ENCODE measurements at regions not wholly inside any gene's neighbourhood (a gene's known extent, or its start where the extent isn't known, plus 50 kb on each side); places are given as distances from the start of the nearest gene placed in this dataset.

GRCh38 chr9:30697958-30698357 is 1686.5 kb upstream of the ACO1 start:
- Mint-ChIP-seq H3K27me3 (ENCODE audit: low read depth) (no peaks in the 10 kb centered on the region), H3K27ac (no peak overlapping the region), H3K36me3 (ENCODE audit: low read depth) (no peaks in the 10 kb centered on the region), H3K9me3 (no peaks in the 10 kb centered on the region), H3K4me1 (no peaks in the 10 kb centered on the region), H3K4me3 (no peak overlapping the region)
- TF ChIP-seq CTCF (IDR thresholded peaks at IDR 0.05; ENCODE audit: unreplicated experiment in 3 of 3), result no peak

GRCh38 chr9:30711591-30711990 is 1672.9 kb upstream of the ACO1 start:
- Mint-ChIP-seq H3K27me3 (ENCODE audit: low read depth) (no peaks in the 10 kb centered on the region), H3K27ac (no peak overlapping the region), H3K9me3 (no peaks in the 10 kb centered on the region), H3K36me3 (ENCODE audit: low read depth) (no peaks in the 10 kb centered on the region), H3K4me1 (no peaks in the 10 kb centered on the region), H3K4me3 (no peak overlapping the region)
- no peak for TF ChIP-seq CTCF (IDR thresholded peaks at IDR 0.05; ENCODE audit: unreplicated experiment in 3 of 3)

- Mint-ChIP-seq H3K27me3 (ENCODE audit: low read depth) (no peaks in the 10 kb centered on the region), H3K27ac (no peak overlapping the region), H3K4me1 (no peaks in the 10 kb centered on the region), H3K36me3 (ENCODE audit: low read depth) (no peaks in the 10 kb centered on the region), H3K4me3 (no peak overlapping the region), H3K9me3 (no peaks in the 10 kb centered on the region)
- no peak for TF ChIP-seq CTCF (IDR thresholded peaks at IDR 0.05; ENCODE audit: unreplicated experiment in 3 of 3)
Measured at GRCh38 chr9:30713243-30713642, 1671.2 kb upstream of the ACO1 start.

GRCh38 chr9:30714389-30714788 is 1670.1 kb upstream of the ACO1 start:
- Mint-ChIP-seq H3K9me3 (no peaks in the 10 kb centered on the region), H3K4me1 (no peaks in the 10 kb centered on the region), H3K36me3 (ENCODE audit: low read depth) (no peaks in the 10 kb centered on the region), H3K27me3 (ENCODE audit: low read depth) (no peaks in the 10 kb centered on the region), H3K27ac (no peak overlapping the region), H3K4me3 (no peak overlapping the region)
- no peak for TF ChIP-seq CTCF (IDR thresholded peaks at IDR 0.05; ENCODE audit: unreplicated experiment in 3 of 3)

- no peak overlapping the region for H3K27ac Mint-ChIP-seq
- H3K36me3 Mint-ChIP-seq (ENCODE audit: low read depth), result no peaks in the 10 kb centered on the region
Measured at GRCh38 chr9:30718483-30718882, 1666.0 kb upstream of the ACO1 start.

More at GRCh38 chr9:30718483-30718882, 1666.0 kb upstream of the ACO1 start:
- no peaks in the 10 kb centered on the region for H3K4me1 Mint-ChIP-seq
- no peaks in the 10 kb centered on the region for H3K9me3 Mint-ChIP-seq
- no peak overlapping the region for H3K4me3 Mint-ChIP-seq
- H3K27me3 Mint-ChIP-seq (ENCODE audit: low read depth), result no peaks in the 10 kb centered on the region
- TF ChIP-seq CTCF (IDR thresholded peaks at IDR 0.05; ENCODE audit: unreplicated experiment in 3 of 3), result no peak
